ENCODE measurements at regions not wholly inside any gene's neighbourhood (a gene's known extent, or its start where the extent isn't known, plus 50 kb on each side); places are given as distances from the start of the nearest gene placed in this dataset.

- H3K27ac ChIP-seq = no peak overlapping the region
- no peak overlapping the region for H3K4me3 ChIP-seq
- H3K36me3 ChIP-seq = no peaks in the 10 kb centered on the region
- no peaks in the 10 kb centered on the region for H3K9me3 ChIP-seq
- peaks cover 0 to 2% of the 10 kb centered on the region in 2 donors for H3K27me3 ChIP-seq
- intact Hi-C loops (cut with DNase I; ENCODE audit: low total_unique reads) = no loop called here
- no peak for TF ChIP-seq CTCF (IDR thresholded peaks at IDR 0.05)
- no peaks in the 10 kb centered on the region for H3K4me1 ChIP-seq
- DNase-seq = no peak
Observed at GRCh38 chr11:11708256-11708655, 86.5 kb upstream of the GALNT18 start.

- no peaks in the 10 kb centered on the region for H3K36me3 ChIP-seq
- no peak for DNase-seq
- H3K4me1 ChIP-seq = peaks cover 0 to 4% (median 0%) of the 10 kb centered on the region in 4 donors
- H3K4me3 ChIP-seq = no peak overlapping the region
- intact Hi-C loops (cut with DNase I; ENCODE audit: low total_unique reads) = no loop called here
- H3K27me3 ChIP-seq = peaks cover 0 to 2% of the 10 kb centered on the region in 2 donors
- no peak for TF ChIP-seq CTCF (IDR thresholded peaks at IDR 0.05)
- no peak overlapping the region for H3K27ac ChIP-seq
- H3K9me3 ChIP-seq = no peaks in the 10 kb centered on the region
Observed at GRCh38 chr11:11706028-11706427, 84.2 kb upstream of the GALNT18 start.

GRCh38 chr11:11703885-11704284 is 82.1 kb upstream of the GALNT18 start:
- peaks cover 0 to 7% (median 0%) of the 10 kb centered on the region in 4 donors for H3K4me1 ChIP-seq
- H3K36me3 ChIP-seq = no peaks in the 10 kb centered on the region
- TF ChIP-seq CTCF (IDR thresholded peaks at IDR 0.05) = no peak
- no peak overlapping the region for H3K27ac ChIP-seq
- intact Hi-C loops (cut with DNase I; ENCODE audit: low total_unique reads) = no loop called here
- H3K9me3 ChIP-seq = no peaks in the 10 kb centered on the region
- H3K27me3 ChIP-seq = peaks cover 0 to 2% of the 10 kb centered on the region in 2 donors
- H3K4me3 ChIP-seq = no peak overlapping the region
- DNase-seq = no peak

- no peak for TF ChIP-seq CTCF (IDR thresholded peaks at IDR 0.05)
- H3K4me3 ChIP-seq = no peak overlapping the region
- H3K9me3 ChIP-seq = no peaks in the 10 kb centered on the region
- no peaks in the 10 kb centered on the region for H3K36me3 ChIP-seq
- intact Hi-C loops (cut with DNase I; ENCODE audit: low total_unique reads) = no loop called here
- H3K27me3 ChIP-seq = peaks cover 0 to 2% of the 10 kb centered on the region in 2 donors
- peaks cover 0 to 7% (median 0%) of the 10 kb centered on the region in 4 donors for H3K4me1 ChIP-seq
- no peak overlapping the region for H3K27ac ChIP-seq
- DNase-seq = no peak
Observed at GRCh38 chr11:11701070-11701469, 79.3 kb upstream of the GALNT18 start.

GRCh38 chr11:11697796-11698195 is 76.0 kb upstream of the GALNT18 start:
- intact Hi-C loops (cut with DNase I; ENCODE audit: low total_unique reads) = no loop called here
- TF ChIP-seq CTCF (IDR thresholded peaks at IDR 0.05) = no peak
- Histone ChIP-seq H3K27me3 (no peaks in the 10 kb centered on the region), H3K4me1 (peaks cover 0 to 7% (median 0%) of the 10 kb centered on the region in 4 donors), H3K36me3 (no peaks in the 10 kb centered on the region), H3K9me3 (no peaks in the 10 kb centered on the region), H3K27ac (no peak overlapping the region), H3K4me3 (no peak overlapping the region)
- no peak for DNase-seq
